PC-9 (cell line): ENCODE measurements at regions not wholly inside any gene's neighbourhood (a gene's known extent, or its start where the extent isn't known, plus 50 kb on each side); places are given as distances from the start of the nearest gene placed in this dataset.

Experiments used
- BruUV-seq: library from RNA; stranded (reverse); fragments of 400-500 nt; replicated peaks from 2 replicates; lab custom pipeline; 2021; lab: Mats Ljungman, UMichigan
- CTCF ChIA-PET: fragments of 300-600 bp; sonication (Branson Sonifier 250); formaldehyde crosslinking; loops from one replicate; lab custom pipeline; 2022; ENCODE audit warnings: antibody characterized with exemption; lab: Charles Lee
- POLR2A ChIA-PET: fragments of 300-600 bp; sonication (Branson Sonifier 250); formaldehyde crosslinking; loops from one replicate; lab custom pipeline; 2022; ENCODE audit warnings: antibody characterized with exemption; ENCODE audit not compliant: unreplicated experiment; lab: Charles Lee
- DNase-seq, 2 experiments: peaks; one replicate each; pipeline versions ENCODE4 v3.0.0 to v3.0.0-alpha.2; 2015 to 2022; ENCODE audit warnings: mixed read lengths in 1 of 2
- H2AFZ ChIP-seq: fragments of 200-600 bp; sonication (generic); 2 replicates; pipeline ENCODE4 v1.8.1; 2017; ENCODE audit warnings: antibody characterized with exemption
- H3F3A ChIP-seq: fragments of 200-600 bp; sonication (generic); 2 replicates; pipeline ENCODE4 v1.8.1; 2017; ENCODE audit warnings: antibody characterized with exemption, mild to moderate bottlenecking, low read depth; ENCODE audit not compliant: insufficient read depth
- H3K27ac ChIP-seq: fragments of 200-600 bp; sonication (generic); 2 replicates; pipeline ENCODE4 v1.6.1; 2016; ENCODE audit warnings: mixed run types
- H3K27me3 ChIP-seq: fragments of 200-600 bp; sonication (generic); 2 replicates; pipeline ENCODE4 v1.6.1; 2016; ENCODE audit warnings: low read depth, mixed run types; ENCODE audit not compliant: insufficient read depth
- H3K36me3 ChIP-seq: fragments of 200-600 bp; sonication (generic); 2 replicates; pipeline ENCODE4 v1.6.1; 2016; ENCODE audit warnings: low read depth, mixed run types
- H3K4me1 ChIP-seq: fragments of 200-600 bp; sonication (generic); replicated peaks from 2 replicates; pipeline ENCODE4 v1.6.1; 2016; ENCODE audit warnings: mixed run types; ENCODE audit not compliant: insufficient read depth
- H3K4me2 ChIP-seq: fragments of 200-600 bp; sonication (generic); 2 replicates; pipeline ENCODE4 v1.6.1; 2017; ENCODE audit warnings: mixed run types
- H3K4me3 ChIP-seq: fragments of 200-600 bp; sonication (generic); 2 replicates; pipeline ENCODE4 v1.6.1; 2016; ENCODE audit warnings: mixed run types
- H3K79me2 ChIP-seq: fragments of 200-600 bp; sonication (generic); 2 replicates; pipeline ENCODE4 v1.6.1; 2017; ENCODE audit warnings: low read depth, mixed run types
- H3K9me2 ChIP-seq: fragments of 200-600 bp; sonication (generic); 2 replicates; pipeline ENCODE4 v1.8.1; 2017; ENCODE audit warnings: mild to moderate bottlenecking; ENCODE audit not compliant: insufficient read depth
- H3K9me3 ChIP-seq: fragments of 200-600 bp; sonication (generic); 2 replicates; pipeline ENCODE4 v1.8.1; 2016; ENCODE audit warnings: low read depth; ENCODE audit not compliant: insufficient read depth
- H4K20me1 ChIP-seq: fragments of 200-600 bp; sonication (generic); 2 replicates; pipeline ENCODE4 v1.8.1; 2017; ENCODE audit not compliant: insufficient read depth
- EZH2 ChIP-seq: fragments of 200-600 bp; sonication (generic); IDR thresholded peaks from 2 replicates; pipeline ENCODE4 v1.8.0; 2017; ENCODE audit warnings: antibody characterized with exemption, low read depth
- intact Hi-C: fragments of 100-400 bp; cut with micrococcal nuclease; formaldehyde crosslinking; loops from one replicate; pipeline ENCODE4 v1.10.0; 2022; ENCODE audit not compliant: unreplicated experiment
- TF ChIP-seq, protein P1 (sequence below): fragments of 200-600 bp; sonication (generic); conservative IDR thresholded peaks from 2 replicates; pipeline ENCODE4 v1.6.1; 2017; ENCODE audit warnings: mixed run types, antibody characterized with exemption, mild to moderate bottlenecking, moderate library complexity

DNA sequence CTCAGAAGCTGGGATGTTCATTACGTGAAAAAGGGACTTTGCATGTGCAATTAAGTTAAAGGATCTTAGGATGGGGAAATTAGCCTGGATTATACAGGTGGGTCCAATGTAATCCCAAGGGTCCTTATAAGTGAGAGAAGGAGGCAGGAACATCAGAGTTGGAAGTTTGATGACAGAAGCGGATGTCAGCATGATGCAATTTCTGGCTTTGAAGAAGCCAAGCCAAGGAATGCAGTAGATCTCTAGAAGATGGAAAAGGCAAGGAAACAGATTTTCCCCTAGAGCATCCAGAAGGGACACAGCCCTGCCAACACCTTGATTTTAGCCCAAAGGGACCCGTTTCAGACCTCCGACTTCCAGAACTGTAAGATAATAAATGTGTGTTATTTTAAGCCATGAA is 136.4 kb downstream of the LNPK start:
- ChIA-PET POLR2A (no interaction called here), CTCF (no interaction called here)
- no peaks in the 10 kb centered on the region for H3K79me2 ChIP-seq
- no peak overlapping the region for H3K27ac ChIP-seq
- H4K20me1 ChIP-seq, result no peaks in the 10 kb centered on the region
- H3K9me2 ChIP-seq, result no peaks in the 10 kb centered on the region
- no peaks in the 10 kb centered on the region for H3K36me3 ChIP-seq
- intact Hi-C loops, result no loop called here
- peaks cover 27% of the 10 kb centered on the region; the same call in 1 of the 2 replicates for H3K27me3 ChIP-seq
- no peaks in the 10 kb centered on the region for H3K9me3 ChIP-seq
- no peaks in the 10 kb centered on the region for H3F3A ChIP-seq
- no peak overlapping the region for H3K4me2 ChIP-seq
- no TSS peak for BruUV-seq
- H3K4me3 ChIP-seq, result no peak overlapping the region
- no peak overlapping the region for H2AFZ ChIP-seq
- H3K4me1 ChIP-seq, result no peaks in the 10 kb centered on the region
- TF ChIP-seq, protein P1, sequence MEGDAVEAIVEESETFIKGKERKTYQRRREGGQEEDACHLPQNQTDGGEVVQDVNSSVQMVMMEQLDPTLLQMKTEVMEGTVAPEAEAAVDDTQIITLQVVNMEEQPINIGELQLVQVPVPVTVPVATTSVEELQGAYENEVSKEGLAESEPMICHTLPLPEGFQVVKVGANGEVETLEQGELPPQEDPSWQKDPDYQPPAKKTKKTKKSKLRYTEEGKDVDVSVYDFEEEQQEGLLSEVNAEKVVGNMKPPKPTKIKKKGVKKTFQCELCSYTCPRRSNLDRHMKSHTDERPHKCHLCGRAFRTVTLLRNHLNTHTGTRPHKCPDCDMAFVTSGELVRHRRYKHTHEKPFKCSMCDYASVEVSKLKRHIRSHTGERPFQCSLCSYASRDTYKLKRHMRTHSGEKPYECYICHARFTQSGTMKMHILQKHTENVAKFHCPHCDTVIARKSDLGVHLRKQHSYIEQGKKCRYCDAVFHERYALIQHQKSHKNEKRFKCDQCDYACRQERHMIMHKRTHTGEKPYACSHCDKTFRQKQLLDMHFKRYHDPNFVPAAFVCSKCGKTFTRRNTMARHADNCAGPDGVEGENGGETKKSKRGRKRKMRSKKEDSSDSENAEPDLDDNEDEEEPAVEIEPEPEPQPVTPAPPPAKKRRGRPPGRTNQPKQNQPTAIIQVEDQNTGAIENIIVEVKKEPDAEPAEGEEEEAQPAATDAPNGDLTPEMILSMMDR, result no peak
- no peak for TF ChIP-seq EZH2
- DNase-seq, result no peak

DNA sequence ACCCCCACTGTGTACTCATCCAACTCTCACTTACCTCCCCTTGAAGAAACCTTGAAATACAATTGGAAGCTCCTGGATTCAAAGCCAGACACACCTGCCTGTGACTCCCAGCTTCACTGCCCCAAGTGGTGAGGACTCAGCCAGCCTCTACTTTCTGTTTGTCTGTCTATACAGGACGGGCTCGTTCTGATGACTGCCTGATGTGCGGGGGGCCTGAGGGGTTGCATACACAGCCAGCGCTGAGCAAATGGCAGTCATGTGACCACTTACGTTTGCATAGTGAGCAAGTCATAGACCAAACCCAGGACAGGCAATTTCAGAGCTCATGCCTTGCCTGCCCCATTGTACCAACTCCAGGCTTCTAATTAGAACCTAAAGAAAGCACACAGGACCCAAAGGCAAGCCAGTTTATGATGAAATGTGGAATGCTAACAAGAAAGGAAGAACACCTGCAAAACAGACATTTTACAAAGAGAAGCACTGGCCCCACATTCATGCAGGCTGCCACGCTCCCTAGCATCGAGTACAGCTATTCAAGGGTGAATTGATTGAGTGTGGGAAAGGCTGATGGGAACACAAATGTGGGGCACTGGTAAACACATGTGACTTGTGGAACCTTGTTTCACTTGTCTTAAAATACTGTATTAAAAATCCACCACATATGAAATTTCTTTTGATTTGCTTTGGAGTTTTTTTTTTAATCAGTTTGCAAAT is 137.8 kb downstream of the LNPK start:
- intact Hi-C loops, result no loop called here
- no peak for TF ChIP-seq EZH2
- TF ChIP-seq, protein P1, result no peak
- no peak overlapping the region for H2AFZ ChIP-seq

DNA sequence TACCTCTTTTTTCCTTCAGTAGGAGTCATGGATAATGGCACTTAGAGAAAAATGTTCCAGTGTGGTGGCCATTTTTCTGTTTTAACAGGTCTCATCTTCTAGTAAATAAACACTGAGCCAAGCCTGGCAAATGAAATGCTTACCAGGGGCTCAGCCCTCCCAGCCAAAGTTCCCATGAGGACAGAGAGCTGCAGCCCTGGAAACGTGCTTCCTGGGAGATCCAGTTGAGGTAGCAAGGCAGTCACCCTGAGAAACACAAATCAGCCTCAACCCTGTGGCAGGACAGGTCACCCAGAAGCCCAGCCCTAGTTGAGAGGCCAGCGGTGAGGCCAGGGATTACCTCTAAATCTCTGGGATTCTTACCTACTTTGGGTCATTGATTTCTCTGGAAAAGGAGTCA is 140.1 kb downstream of the LNPK start:
- TF ChIP-seq, protein P1, result no peak
- no peak for TF ChIP-seq EZH2
- BruUV-seq, result no TSS peak
- no peaks in the 10 kb centered on the region for H3K4me1 ChIP-seq
- H3K79me2 ChIP-seq, result no peaks in the 10 kb centered on the region
- no peak for DNase-seq
- no peak overlapping the region for H3K4me3 ChIP-seq
- H3K4me2 ChIP-seq, result no peak overlapping the region
- H3K9me2 ChIP-seq, result no peaks in the 10 kb centered on the region
- H3K27ac ChIP-seq, result no peak overlapping the region
- H3K27me3 ChIP-seq, result peaks cover 23% of the 10 kb centered on the region; the same call in 1 of the 2 replicates
- H2AFZ ChIP-seq, result no peak overlapping the region
- intact Hi-C loops, result no loop called here
- H3K36me3 ChIP-seq, result no peaks in the 10 kb centered on the region
- H4K20me1 ChIP-seq, result no peaks in the 10 kb centered on the region
- H3F3A ChIP-seq, result no peaks in the 10 kb centered on the region
- ChIA-PET POLR2A (no interaction called here), CTCF (no interaction called here)
- H3K9me3 ChIP-seq, result no peaks in the 10 kb centered on the region

More for the DNA sequence above, 137.8 kb downstream of the LNPK start:
- H3K36me3 ChIP-seq, result no peaks in the 10 kb centered on the region
- H3K27me3 ChIP-seq, result peaks cover 23% of the 10 kb centered on the region; the same call in 1 of the 2 replicates
- ChIA-PET CTCF (no interaction called here), POLR2A (no interaction called here)
- no peaks in the 10 kb centered on the region for H3K4me1 ChIP-seq
- H3K4me3 ChIP-seq, result no peak overlapping the region
- H3K9me2 ChIP-seq, result no peaks in the 10 kb centered on the region
- H3K79me2 ChIP-seq, result no peaks in the 10 kb centered on the region
- 0 out of 2 replicates have a peak overlapping the region, but pooled peaks have one; percentile 21 for H3K4me2 ChIP-seq
- no TSS peak for BruUV-seq
- no peaks in the 10 kb centered on the region for H3K9me3 ChIP-seq
- H3F3A ChIP-seq, result no peaks in the 10 kb centered on the region
- no peak for DNase-seq
- no peaks in the 10 kb centered on the region for H4K20me1 ChIP-seq
- H3K27ac ChIP-seq, result no peak overlapping the region
